WTC11 (cell line): ENCODE measurements at regions not wholly inside any gene's neighbourhood (a gene's known extent, or its start where the extent isn't known, plus 50 kb on each side); places are given as distances from the start of the nearest gene placed in this dataset.
"Not testable (repeated sequence)": the region's sequence is repeated elsewhere in the genome, so short reads cannot be mapped to it uniquely, and the experiment has no call there.

Experiments used
- ATAC-seq: fragments of 200-7000 bp; cut with Tn5 transposase; 2 replicates; pipeline ENCODE4 v1.10.0; 2021; ENCODE audit warnings: mild to moderate bottlenecking, moderate library complexity
- CTCF ChIA-PET: fragments of 300-600 bp; sonication (Branson Sonifier 250); formaldehyde crosslinking; loops from one replicate; lab custom pipeline; 2021; ENCODE audit warnings: antibody characterized with exemption; lab: Charles Lee
- POLR2A ChIA-PET: fragments of 350-600 bp; sonication (Branson Sonifier 250); formaldehyde crosslinking; loops from one replicate; lab custom pipeline; 2021; ENCODE audit warnings: antibody characterized with exemption; lab: Charles Lee
- DNase-seq: peaks from one replicate; pipeline ENCODE4 v3.0.0; 2021; ENCODE audit warnings: low spot score
- H3K27ac Mint-ChIP-seq: 2 replicates; pipeline ENCODE4 v1.8.0; 2021; ENCODE audit warnings: mixed read lengths
- H3K27me3 Mint-ChIP-seq: 2 replicates; pipeline ENCODE4 v1.8.0; 2021; ENCODE audit warnings: low read depth, mild to moderate bottlenecking, moderate library complexity, mixed read lengths
- H3K36me3 Mint-ChIP-seq: 2 replicates; pipeline ENCODE4 v1.8.0; 2021; ENCODE audit warnings: mixed read lengths
- H3K4me1 Mint-ChIP-seq: 2 replicates; pipeline ENCODE4 v1.8.0; 2022; ENCODE audit warnings: mixed read lengths
- H3K4me3 Mint-ChIP-seq: 2 replicates; pipeline ENCODE4 v1.8.0; 2021; ENCODE audit warnings: mild to moderate bottlenecking, moderate library complexity, mixed read lengths
- H3K9me3 Mint-ChIP-seq: 2 replicates; pipeline ENCODE4 v1.8.0; 2021; ENCODE audit warnings: mixed read lengths
- ESRRA ChIP-seq: sonication (generic); formaldehyde crosslinking; IDR thresholded peaks from 2 replicates; pipeline ENCODE4 v1.8.1; 2022; ENCODE audit warnings: mild to moderate bottlenecking, missing genetic modification reagents, borderline replicate concordance
- FOXJ3 ChIP-seq: sonication (generic); formaldehyde crosslinking; IDR thresholded peaks from 2 replicates; pipeline ENCODE4 v1.9.0; 2021; ENCODE audit warnings: missing genetic modification reagents, mild to moderate bottlenecking, borderline replicate concordance
- HMGA2 ChIP-seq: fragments of 250-450 bp; sonication (Bioruptor Pico); IDR thresholded peaks from 2 replicates; pipeline ENCODE4 v1.4.0; 2021; ENCODE audit warnings: mild to moderate bottlenecking, moderate library complexity
- KAT7 ChIP-seq: sonication (generic); formaldehyde crosslinking; IDR thresholded peaks from 2 replicates; pipeline ENCODE4 v1.8.1; 2023; ENCODE audit warnings: missing genetic modification reagents, mild to moderate bottlenecking, borderline replicate concordance
- NFATC4 ChIP-seq: fragments of 250-450 bp; sonication (Bioruptor Pico); IDR thresholded peaks from 2 replicates; pipeline ENCODE4 v1.9.0; 2021; ENCODE audit warnings: mild to moderate bottlenecking
- NFYB ChIP-seq: sonication (generic); formaldehyde crosslinking; conservative IDR thresholded peaks from 2 replicates; pipeline ENCODE4 v1.8.0; 2022; ENCODE audit warnings: low read depth, missing genetic modification reagents
- NR2C2 ChIP-seq: sonication (generic); formaldehyde crosslinking; IDR thresholded peaks from 2 replicates; pipeline ENCODE4 v1.8.0; 2022; ENCODE audit warnings: mild to moderate bottlenecking, missing genetic modification reagents
- NR3C1 ChIP-seq: sonication (generic); formaldehyde crosslinking; conservative IDR thresholded peaks from 2 replicates; pipeline ENCODE4 v1.8.1; 2023; ENCODE audit warnings: low read depth, mild to moderate bottlenecking, missing genetic modification reagents
- TP53 ChIP-seq: sonication (generic); formaldehyde crosslinking; IDR thresholded peaks from 2 replicates; pipeline ENCODE4 v1.8.1; 2023; ENCODE audit warnings: mild to moderate bottlenecking, missing genetic modification reagents
- ZNF138 ChIP-seq: sonication (generic); formaldehyde crosslinking; conservative IDR thresholded peaks from 2 replicates; pipeline ENCODE4 v1.8.1; 2022; ENCODE audit warnings: mild to moderate bottlenecking, moderate library complexity, missing genetic modification reagents
- ZNF263 ChIP-seq: sonication (generic); formaldehyde crosslinking; IDR thresholded peaks from 2 replicates; pipeline ENCODE4 v1.8.1; 2022; ENCODE audit warnings: low read depth, mild to moderate bottlenecking, moderate library complexity, missing genetic modification reagents
- ZNF317 ChIP-seq: sonication (generic); formaldehyde crosslinking; IDR thresholded peaks from 2 replicates; pipeline ENCODE4 v1.8.1; 2023; ENCODE audit warnings: low read depth, mild to moderate bottlenecking, moderate library complexity, missing genetic modification reagents, borderline replicate concordance
- TF ChIP-seq, protein P1 (sequence below): sonication (generic); formaldehyde crosslinking; conservative IDR thresholded peaks from 2 replicates; pipeline ENCODE4 v1.8.1; 2023; ENCODE audit warnings: mild to moderate bottlenecking, low read depth, missing genetic modification reagents, moderate library complexity
- TF ChIP-seq, protein P2 (sequence below): sonication (generic); formaldehyde crosslinking; IDR thresholded peaks from 2 replicates; pipeline ENCODE4 v1.8.1; 2023; ENCODE audit warnings: mild to moderate bottlenecking, missing genetic modification reagents, moderate library complexity
- TF ChIP-seq, protein P3 (sequence below): sonication (generic); formaldehyde crosslinking; IDR thresholded peaks from 2 replicates; pipeline ENCODE4 v1.8.0; 2022; ENCODE audit warnings: mild to moderate bottlenecking, missing genetic modification reagents
- TF ChIP-seq, protein P4 (sequence below): fragments of 250-450 bp; sonication (Bioruptor Pico); IDR thresholded peaks from 2 replicates; pipeline ENCODE4 v1.9.0; 2021; ENCODE audit warnings: mild to moderate bottlenecking
- TF ChIP-seq, protein P5 (sequence below): sonication (generic); formaldehyde crosslinking; IDR thresholded peaks from 2 replicates; pipeline ENCODE4 v1.8.1; 2022; ENCODE audit warnings: mild to moderate bottlenecking, missing genetic modification reagents, moderate library complexity, borderline replicate concordance
- TF ChIP-seq, protein P6 (sequence below): fragments of 250-450 bp; sonication (Bioruptor Pico); conservative IDR thresholded peaks from 2 replicates; pipeline ENCODE4 v1.9.0; 2021; ENCODE audit warnings: mild to moderate bottlenecking

DNA sequence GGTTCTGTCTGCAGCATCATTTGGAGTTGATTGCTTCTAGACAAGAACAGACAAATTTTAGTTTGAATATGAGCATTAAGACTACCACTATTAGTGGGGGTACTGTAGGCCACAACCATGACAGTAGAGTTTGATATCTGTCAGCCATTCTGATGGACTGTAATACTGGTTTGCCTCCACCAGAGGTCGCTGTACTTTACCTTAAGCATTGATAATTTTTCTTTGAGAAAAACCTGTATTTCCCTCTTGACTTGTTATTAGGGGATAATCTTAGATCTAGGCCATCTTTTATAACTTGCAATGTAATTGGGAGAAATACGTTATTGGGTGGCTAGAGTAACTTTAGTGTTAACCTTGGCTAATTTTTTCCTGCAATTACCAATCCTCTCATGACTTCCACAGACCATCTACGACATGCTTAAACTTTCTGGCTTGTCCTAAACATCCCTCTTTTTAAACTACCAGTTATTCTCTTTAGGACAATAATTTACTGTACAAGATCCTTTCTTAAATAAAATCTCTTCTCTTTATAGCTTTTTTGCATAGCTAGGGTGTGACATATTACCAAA, 562.4 kb downstream of the MAGEB5 start (continued):
- TF ChIP-seq, protein P1, sequence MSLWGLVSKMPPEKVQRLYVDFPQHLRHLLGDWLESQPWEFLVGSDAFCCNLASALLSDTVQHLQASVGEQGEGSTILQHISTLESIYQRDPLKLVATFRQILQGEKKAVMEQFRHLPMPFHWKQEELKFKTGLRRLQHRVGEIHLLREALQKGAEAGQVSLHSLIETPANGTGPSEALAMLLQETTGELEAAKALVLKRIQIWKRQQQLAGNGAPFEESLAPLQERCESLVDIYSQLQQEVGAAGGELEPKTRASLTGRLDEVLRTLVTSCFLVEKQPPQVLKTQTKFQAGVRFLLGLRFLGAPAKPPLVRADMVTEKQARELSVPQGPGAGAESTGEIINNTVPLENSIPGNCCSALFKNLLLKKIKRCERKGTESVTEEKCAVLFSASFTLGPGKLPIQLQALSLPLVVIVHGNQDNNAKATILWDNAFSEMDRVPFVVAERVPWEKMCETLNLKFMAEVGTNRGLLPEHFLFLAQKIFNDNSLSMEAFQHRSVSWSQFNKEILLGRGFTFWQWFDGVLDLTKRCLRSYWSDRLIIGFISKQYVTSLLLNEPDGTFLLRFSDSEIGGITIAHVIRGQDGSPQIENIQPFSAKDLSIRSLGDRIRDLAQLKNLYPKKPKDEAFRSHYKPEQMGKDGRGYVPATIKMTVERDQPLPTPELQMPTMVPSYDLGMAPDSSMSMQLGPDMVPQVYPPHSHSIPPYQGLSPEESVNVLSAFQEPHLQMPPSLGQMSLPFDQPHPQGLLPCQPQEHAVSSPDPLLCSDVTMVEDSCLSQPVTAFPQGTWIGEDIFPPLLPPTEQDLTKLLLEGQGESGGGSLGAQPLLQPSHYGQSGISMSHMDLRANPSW = no peak

DNA sequence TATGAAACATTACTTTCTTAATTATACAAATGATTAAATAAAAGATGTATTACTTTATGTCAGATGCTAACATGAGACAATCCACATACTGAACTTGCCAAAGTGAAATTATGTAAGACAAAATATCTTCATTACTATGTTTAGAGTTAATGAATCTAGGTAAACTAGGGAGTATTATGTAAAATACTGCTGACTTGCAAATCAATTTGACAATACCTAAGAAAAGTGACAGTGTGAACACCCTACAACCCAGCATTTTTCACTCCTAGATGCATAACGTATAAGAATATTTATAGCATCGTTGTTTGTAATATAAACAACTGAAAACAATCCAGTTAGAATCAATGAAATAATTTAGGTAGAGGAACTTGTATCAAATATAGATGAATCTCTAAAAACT, 546.3 kb downstream of the MAGEB5 start:
- ATAC-seq = no peak
- ChIA-PET POLR2A (no interaction called here), CTCF (no interaction called here)
- Mint-ChIP-seq H3K4me1 (no peaks in the 10 kb centered on the region), H3K9me3 (0 out of 2 replicates have a peak, but pooled peaks cover 3% of the 10 kb centered on the region), H3K36me3 (no peaks in the 10 kb centered on the region), H3K27me3 (no peaks in the 10 kb centered on the region), H3K4me3 (no peak overlapping the region), H3K27ac (no peak overlapping the region)
- TF ChIP-seq NFYB (CRISPR knock-in tag) (no peak), FOXJ3 (CRISPR knock-in tag) (no peak), HMGA2 (CRISPR knock-in tag) (no peak)
- TF ChIP-seq, protein P2, sequence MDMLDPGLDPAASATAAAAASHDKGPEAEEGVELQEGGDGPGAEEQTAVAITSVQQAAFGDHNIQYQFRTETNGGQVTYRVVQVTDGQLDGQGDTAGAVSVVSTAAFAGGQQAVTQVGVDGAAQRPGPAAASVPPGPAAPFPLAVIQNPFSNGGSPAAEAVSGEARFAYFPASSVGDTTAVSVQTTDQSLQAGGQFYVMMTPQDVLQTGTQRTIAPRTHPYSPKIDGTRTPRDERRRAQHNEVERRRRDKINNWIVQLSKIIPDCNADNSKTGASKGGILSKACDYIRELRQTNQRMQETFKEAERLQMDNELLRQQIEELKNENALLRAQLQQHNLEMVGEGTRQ = no peak
- TF ChIP-seq, protein P3, sequence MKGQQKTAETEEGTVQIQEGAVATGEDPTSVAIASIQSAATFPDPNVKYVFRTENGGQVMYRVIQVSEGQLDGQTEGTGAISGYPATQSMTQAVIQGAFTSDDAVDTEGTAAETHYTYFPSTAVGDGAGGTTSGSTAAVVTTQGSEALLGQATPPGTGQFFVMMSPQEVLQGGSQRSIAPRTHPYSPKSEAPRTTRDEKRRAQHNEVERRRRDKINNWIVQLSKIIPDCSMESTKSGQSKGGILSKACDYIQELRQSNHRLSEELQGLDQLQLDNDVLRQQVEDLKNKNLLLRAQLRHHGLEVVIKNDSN = no peak
- DNase-seq = no peak

DNA sequence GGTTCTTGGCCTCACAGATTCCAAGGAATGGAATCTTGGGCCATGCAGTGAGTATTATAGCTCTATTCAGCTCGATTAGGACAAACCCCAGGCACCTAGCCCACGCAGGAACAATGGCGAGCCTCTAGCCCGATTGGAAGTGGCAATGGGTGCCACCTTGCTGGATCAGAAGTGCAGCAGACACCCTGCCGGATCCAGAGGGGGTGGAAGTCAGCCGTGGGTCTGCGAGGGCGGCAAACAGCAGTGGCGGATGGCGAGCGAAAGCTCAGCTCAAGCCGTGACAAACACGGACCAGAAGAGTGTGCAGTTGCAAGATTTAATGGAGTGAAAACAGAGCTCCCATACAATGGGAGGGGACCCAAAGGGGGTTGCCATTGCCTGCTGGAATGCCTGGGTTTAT, 539.8 kb downstream of the MAGEB5 start:
- H3K27ac Mint-ChIP-seq, POLR2A ChIA-PET, H3K4me3 Mint-ChIP-seq, CTCF ChIA-PET, DNase-seq, H3K27me3 Mint-ChIP-seq, H3K9me3 Mint-ChIP-seq, ATAC-seq, H3K4me1 Mint-ChIP-seq, H3K36me3 Mint-ChIP-seq: not testable (repeated sequence)

DNA sequence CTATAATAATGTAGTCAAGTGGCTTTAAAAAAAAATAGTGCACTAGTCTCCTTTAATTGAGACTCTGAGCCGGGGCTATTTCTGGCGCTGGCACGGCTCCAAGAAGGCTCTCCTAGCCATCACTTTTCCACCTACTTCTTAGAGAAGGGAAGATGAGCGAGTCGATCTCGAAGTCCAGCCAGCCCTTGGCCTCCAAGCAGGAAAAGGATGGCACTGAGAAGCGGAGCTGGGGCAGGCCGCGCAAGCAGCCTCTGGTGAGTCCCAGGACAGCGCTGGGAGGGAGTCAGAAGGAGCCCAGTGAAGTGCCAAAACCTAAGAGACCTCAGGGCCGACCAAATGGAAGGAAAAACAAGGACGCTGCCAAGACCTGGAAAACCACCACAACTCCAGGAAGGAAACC, 531.9 kb downstream of the MAGEB5 start:
- TF ChIP-seq NR2C2 (CRISPR knock-in tag) (no peak), ZNF317 (CRISPR knock-in tag) (no peak)
- Mint-ChIP-seq H3K4me1 (no peaks in the 10 kb centered on the region), H3K27me3 (no peaks in the 10 kb centered on the region), H3K27ac (no peak overlapping the region), H3K9me3 (0 out of 2 replicates have a peak, but pooled peaks cover 3% of the 10 kb centered on the region), H3K4me3 (no peak overlapping the region), H3K36me3 (no peaks in the 10 kb centered on the region)
- POLR2A ChIA-PET = no interaction called here
- CTCF ChIA-PET = no interaction called here
- ATAC-seq (no peak), DNase-seq (no peak)

DNA sequence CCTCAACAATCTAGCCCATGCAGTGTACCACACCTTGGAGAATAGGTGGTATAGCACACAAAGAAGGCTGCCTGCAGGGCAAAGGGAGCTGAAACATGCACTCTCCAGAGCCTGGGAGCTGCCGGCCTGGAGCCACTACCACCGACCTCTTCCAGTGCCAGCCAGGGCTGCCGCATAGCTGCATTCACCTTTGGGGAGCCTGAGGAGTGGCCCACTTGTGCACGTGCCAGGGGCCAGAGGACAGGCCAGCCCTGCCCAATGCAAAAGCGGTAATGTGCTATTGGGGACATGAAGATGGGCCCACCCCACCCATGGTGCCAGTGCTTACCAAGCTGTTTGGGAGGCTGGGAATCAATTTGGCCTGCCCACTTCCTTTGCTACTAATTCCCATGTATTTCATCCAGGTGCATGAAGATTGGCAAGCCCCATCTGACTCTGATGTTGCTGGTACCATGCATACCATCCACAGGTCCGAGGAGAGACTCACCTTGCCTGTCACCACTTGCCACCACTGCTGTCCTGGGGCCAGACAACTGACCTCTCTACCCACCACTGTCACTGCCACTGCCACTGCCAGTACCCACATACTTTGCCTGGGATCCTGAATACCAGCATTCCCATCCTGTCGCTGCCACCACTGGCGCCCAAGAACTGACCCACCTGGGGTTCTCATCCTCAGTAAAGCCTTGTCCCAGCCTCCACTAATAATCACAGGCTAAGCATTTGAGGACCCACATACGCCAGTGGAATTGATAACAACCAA, 506.9 kb downstream of the MAGEB5 start:
- no peaks in the 10 kb centered on the region for H3K36me3 Mint-ChIP-seq
- H3K27me3 Mint-ChIP-seq = no peaks in the 10 kb centered on the region; the same call in 1 of the 2 replicates
- peaks cover 4% of the 10 kb centered on the region; the same call in 1 of the 2 replicates for H3K9me3 Mint-ChIP-seq
- no peak for DNase-seq
- H3K27ac Mint-ChIP-seq = no peak overlapping the region
- no peaks in the 10 kb centered on the region for H3K4me1 Mint-ChIP-seq
- ATAC-seq = no peak
- ChIA-PET CTCF (no interaction called here), POLR2A (no interaction called here)
- no peak overlapping the region for H3K4me3 Mint-ChIP-seq
- no peak for TF ChIP-seq KAT7 (CRISPR knock-in tag)
- no peak for TF ChIP-seq ZNF138 (CRISPR knock-in tag)
- TF ChIP-seq, protein P4, sequence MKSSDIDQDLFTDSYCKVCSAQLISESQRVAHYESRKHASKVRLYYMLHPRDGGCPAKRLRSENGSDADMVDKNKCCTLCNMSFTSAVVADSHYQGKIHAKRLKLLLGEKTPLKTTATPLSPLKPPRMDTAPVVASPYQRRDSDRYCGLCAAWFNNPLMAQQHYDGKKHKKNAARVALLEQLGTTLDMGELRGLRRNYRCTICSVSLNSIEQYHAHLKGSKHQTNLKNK (CRISPR knock-in tag) = no peak
- TF ChIP-seq, protein P5, sequence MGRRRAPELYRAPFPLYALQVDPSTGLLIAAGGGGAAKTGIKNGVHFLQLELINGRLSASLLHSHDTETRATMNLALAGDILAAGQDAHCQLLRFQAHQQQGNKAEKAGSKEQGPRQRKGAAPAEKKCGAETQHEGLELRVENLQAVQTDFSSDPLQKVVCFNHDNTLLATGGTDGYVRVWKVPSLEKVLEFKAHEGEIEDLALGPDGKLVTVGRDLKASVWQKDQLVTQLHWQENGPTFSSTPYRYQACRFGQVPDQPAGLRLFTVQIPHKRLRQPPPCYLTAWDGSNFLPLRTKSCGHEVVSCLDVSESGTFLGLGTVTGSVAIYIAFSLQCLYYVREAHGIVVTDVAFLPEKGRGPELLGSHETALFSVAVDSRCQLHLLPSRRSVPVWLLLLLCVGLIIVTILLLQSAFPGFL (CRISPR knock-in tag) = no peak
- TF ChIP-seq ESRRA (CRISPR knock-in tag) = no peak
- TF ChIP-seq ZNF317 (CRISPR knock-in tag) = no peak
- TF ChIP-seq, protein P6, sequence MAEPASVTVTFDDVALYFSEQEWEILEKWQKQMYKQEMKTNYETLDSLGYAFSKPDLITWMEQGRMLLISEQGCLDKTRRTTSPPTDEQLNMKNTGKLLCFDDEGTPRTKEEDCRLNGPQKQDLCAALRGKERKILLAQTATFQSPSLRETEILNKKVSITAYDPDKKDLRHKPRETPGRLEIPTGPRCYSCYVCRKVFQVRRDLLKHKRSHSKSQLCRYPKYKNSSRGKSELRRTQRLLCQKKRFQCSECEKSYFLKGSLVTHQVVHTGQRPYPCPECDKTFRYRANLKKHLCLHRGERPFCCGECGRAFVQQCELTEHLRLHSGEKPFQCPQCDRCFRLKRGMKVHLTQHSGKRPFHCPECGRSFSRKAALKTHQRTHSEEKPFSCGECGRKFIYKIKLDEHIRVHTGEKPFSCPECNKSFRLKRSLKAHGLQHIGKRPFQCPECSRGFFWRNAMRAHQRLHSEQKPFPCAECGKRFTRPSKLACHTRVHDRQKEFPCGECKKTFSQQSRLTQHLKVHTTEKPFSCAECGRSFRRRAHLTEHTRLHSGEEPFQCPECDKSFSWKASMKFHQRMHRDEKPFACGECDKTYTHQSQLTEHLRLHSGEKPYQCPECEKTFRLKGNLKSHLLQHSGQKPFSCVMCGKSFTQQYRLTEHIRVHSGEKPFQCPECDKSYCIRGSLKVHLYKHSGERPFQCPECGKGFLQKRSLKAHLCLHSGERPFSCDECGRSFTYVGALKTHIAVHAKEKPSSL (CRISPR knock-in tag) = no peak
- TF ChIP-seq NFATC4 (CRISPR knock-in tag) = no peak
- TF ChIP-seq ZNF263 = no peak
- TF ChIP-seq NR3C1 (CRISPR knock-in tag) = no peak
- no peak for TF ChIP-seq TP53
